Breast epithelium (tissue), 3 donors: ENCODE measurements at regions not wholly inside any gene's neighbourhood (a gene's known extent, or its start where the extent isn't known, plus 50 kb on each side); places are given as distances from the start of the nearest gene placed in this dataset.

Source experiments
- POLR2A ChIP-seq: fragments of 450-650 bp; IDR thresholded peaks from one replicate; pipeline ENCODE4 v1.6.1; 2016; ENCODE audit warnings: antibody characterized with exemption, mild to moderate bottlenecking, moderate library complexity
- TF ChIP-seq, protein P1 (sequence below), 3 donors: fragments of 450-650 bp; IDR thresholded peaks; one replicate each; pipeline ENCODE4 v1.5.1; 2016 to 2017; ENCODE audit warnings: antibody characterized with exemption in 3 of 3, mild to moderate bottlenecking in 3 of 3, moderate library complexity in 3 of 3

DNA sequence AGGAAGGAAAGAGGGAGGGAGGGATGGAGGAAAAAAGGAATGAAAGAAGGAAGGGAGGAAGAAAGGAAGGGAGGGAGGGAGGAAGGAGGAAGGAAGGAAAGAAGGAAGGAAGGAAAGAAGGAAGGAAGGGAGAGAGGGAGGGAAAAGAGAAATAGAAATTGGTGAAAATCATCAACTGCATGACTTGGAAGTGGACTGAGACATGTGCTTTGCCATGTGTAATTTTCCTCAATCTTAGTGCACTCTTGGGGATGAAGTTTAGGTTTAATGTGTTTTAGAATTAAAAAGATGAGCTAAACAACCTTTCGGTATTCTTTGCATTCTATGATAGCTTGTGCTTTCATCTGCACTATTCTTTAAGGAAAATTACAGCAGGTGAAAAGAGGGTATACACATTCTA lies 320.1 kb upstream of the GALNT5 start:
- TF ChIP-seq, protein P1, sequence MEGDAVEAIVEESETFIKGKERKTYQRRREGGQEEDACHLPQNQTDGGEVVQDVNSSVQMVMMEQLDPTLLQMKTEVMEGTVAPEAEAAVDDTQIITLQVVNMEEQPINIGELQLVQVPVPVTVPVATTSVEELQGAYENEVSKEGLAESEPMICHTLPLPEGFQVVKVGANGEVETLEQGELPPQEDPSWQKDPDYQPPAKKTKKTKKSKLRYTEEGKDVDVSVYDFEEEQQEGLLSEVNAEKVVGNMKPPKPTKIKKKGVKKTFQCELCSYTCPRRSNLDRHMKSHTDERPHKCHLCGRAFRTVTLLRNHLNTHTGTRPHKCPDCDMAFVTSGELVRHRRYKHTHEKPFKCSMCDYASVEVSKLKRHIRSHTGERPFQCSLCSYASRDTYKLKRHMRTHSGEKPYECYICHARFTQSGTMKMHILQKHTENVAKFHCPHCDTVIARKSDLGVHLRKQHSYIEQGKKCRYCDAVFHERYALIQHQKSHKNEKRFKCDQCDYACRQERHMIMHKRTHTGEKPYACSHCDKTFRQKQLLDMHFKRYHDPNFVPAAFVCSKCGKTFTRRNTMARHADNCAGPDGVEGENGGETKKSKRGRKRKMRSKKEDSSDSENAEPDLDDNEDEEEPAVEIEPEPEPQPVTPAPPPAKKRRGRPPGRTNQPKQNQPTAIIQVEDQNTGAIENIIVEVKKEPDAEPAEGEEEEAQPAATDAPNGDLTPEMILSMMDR (IDR thresholded peaks at IDR 0.05) = no peak
- no peak for TF ChIP-seq POLR2A
